Stimulated activated CD4-positive, alpha-beta T cell treated with anti-CD3 and anti-CD28 coated beads, TNF-alpha, amount 100 ng/mL, for 4 hours (primary cell): ENCODE measurements at regions not wholly inside any gene's neighbourhood (a gene's known extent, or its start where the extent isn't known, plus 50 kb on each side); places are given as distances from the start of the nearest gene placed in this dataset.

ENCODE experiments used
- DNase-seq, 3 experiments: peaks; one replicate each; pipeline ENCODE4 v3.0.0-alpha.2; 2020; ENCODE audit warnings: low read depth in 3 of 3

DNA sequence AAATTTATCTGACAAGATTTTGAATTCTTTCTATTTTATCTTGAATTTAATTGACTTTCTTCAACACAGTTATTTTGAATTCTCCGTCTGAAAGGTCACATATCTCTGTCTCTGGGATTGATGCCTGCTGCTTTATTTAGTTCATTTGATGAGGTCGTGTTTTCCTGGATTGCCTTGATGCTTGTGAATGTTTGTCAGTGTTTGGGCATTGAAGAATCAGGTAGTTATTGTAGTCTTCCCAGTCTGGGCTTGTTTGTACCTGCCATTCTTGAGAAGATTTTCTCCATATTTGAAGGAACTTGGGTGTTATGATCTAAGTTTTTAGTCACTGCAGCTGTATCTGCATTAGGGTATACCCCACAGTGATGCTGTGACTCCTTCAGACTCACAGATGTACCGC lies 315.8 kb upstream of the DDHD1 start:
- no peak for DNase-seq

DNA sequence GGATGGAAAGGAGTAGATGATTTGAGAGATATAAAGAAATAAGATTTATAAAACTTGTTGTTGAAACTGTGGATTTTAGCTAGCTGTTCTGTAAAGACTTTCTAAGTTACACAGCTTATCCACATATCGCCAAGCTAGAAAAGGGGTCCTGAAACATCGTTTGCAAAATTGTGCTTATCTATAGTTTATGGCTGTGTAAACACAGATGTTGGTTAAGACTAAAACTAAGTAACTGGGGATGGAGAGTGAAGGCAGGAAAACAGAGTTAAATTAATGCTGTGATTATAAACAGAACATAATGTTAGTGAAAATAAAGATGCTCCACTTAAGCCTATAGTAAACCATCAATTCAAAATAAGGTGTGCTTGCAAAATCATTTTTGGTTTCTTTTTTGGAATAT lies 311.3 kb upstream of the DDHD1 start:
- DNase-seq = no peak

GRCh38 chr14:53462931-53463778 lies 310.0 kb upstream of the DDHD1 start:
- no peak for DNase-seq

GRCh38 chr14:53461858-53462257 lies 308.7 kb upstream of the DDHD1 start:
- no peak for DNase-seq

DNA sequence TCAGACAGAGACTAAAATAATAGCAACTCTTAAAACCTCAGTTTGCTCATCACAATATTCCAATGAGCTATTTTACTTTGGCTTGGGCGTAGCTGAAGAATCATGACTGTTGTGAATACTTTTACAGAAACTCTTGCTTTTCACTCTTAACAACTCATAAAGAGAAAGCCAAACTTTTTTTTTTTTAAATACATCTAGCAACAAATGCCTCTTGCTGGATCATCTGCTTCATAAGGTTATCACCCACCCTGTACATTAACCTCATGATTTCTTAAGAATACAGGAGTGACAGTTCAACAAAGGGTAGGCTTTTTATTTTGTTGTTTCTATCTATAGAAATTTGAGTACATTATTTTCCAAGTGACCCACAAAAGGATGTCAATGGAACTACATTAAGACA lies 307.4 kb upstream of the DDHD1 start:
- no peak for DNase-seq

- no peak for DNase-seq
Observed at GRCh38 chr14:53458368-53458814, 305.3 kb upstream of the DDHD1 start.

GRCh38 chr14:53456931-53457330 lies 303.8 kb upstream of the DDHD1 start:
- DNase-seq = no peak

- DNase-seq = no peak
Observed at GRCh38 chr14:53452005-53452673, 299.0 kb upstream of the DDHD1 start.

DNA sequence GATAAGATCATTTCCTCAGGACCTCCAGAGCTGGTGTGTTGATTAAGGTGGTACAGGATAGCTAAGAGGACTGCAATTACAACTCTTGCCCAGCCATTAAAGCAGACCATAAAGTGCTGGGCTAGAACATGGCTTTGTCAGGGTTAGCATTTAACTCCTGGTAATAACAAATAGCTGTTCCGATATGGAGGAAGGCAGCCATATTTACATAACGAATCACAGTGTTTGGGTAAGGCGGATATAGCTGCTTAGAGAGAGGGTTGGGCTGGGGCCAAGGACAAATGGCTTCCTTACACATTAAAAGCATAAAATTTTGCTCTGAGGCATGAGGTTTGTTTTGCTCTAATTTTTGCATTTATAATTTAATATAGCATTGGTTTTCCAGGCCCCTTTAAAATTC lies 297.7 kb upstream of the DDHD1 start:
- DNase-seq = no peak

GRCh38 chr14:53448682-53449081 lies 295.6 kb upstream of the DDHD1 start:
- DNase-seq = no peak

DNA sequence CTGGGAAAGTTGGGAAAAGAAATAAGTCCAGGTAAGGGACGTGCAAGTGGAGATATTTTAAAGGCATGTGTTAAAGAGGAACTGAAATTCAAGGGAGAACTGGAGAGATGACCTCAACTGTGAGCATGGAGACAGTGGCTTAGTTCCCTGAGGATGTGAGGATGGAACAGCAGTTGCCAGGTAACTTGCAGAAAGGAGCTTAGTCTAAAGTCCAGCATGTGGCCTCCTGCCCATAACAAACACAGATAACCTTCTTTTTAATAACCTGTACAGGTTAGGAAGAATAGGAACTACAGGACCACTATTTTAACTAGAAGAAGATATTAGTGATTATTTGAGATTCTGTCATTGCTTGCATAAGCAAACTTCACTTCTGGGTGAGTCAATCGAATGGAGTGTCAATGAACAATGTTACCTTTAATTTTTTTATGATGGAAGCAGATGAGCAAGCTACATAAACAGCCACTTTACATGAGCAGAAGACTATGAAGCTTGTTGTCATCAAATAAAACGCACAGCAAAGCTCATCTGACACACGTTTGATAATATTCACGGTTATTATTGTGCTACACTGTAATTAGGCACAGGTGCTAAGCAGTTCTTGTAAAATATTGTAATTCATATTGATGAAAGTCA lies 291.7 kb upstream of the DDHD1 start:
- no peak for DNase-seq

GRCh38 chr14:53441789-53442188 lies 288.7 kb upstream of the DDHD1 start:
- no peak for DNase-seq

GRCh38 chr14:53437858-53438257 lies 284.7 kb upstream of the DDHD1 start:
- no peak for DNase-seq

DNA sequence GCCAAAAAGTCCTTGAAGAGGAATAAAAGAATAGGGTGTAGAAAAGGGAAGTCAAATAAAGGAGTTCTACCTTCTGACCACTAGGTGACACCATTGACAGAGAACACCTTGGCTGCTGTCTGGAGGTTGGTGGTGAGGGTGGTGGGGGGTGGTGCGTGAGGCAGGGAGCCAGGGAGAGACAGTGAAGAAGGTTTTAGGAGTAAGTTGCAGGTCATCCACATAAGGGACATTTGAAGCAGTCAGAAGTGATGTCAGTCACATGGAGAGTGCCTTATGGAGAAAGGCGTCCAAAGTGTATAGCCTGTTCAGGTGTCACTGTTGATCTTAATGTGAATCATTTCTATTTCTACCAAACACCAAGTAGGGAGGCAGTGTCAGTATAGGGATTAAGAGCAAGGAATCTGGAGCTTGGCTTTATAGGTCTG lies 279.3 kb upstream of the DDHD1 start:
- no peak for DNase-seq

- DNase-seq = no peak
Observed at GRCh38 chr14:53430870-53431269, 277.7 kb upstream of the DDHD1 start.

GRCh38 chr14:53412819-53413675 lies 259.9 kb upstream of the DDHD1 start:
- no peak for DNase-seq

- no peak for DNase-seq
Observed at GRCh38 chr14:53411125-53411524, 258.0 kb upstream of the DDHD1 start.

- no peak for DNase-seq
Observed at GRCh38 chr14:53409969-53410368, 256.8 kb upstream of the DDHD1 start.

GRCh38 chr14:53409289-53409688 lies 256.2 kb upstream of the DDHD1 start:
- DNase-seq = no peak

DNA sequence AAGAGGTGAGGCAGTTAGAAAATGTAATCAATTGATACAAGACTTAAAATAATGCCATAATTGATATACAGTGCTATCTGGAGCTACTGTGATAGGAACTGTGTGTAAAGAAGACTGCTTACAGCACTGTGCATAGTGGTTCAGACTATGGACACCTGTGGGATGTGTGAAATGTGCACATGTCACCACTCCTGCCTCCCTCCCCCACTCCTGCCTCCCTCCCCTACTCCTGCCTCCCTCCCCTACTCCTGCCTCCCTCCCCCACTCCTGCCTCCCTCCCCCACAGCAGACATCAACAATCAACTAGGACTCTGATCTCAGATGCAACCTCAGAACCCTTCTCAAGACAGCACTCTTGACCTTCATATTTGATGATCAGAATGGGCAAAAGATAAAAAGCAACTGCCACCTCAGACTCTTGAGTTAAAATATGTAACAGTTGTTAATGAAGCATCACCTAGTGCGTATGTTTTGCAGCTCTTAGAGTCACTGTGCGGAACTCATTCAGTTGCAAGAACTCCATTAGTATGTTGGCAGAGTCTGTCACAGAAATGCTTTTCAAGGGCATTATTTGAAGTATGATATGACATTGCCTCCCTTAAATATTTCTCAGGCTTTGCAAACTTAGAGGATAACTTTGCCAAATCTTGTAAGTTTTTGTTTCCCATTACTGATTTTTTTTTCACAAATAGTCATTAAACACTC lies 255.2 kb upstream of the DDHD1 start:
- DNase-seq = no peak

GRCh38 chr14:53406519-53406918 lies 253.4 kb upstream of the DDHD1 start:
- no peak for DNase-seq
